H9 (cell line): ENCODE measurements at regions not wholly inside any gene's neighbourhood (a gene's known extent, or its start where the extent isn't known, plus 50 kb on each side); places are given as distances from the start of the nearest gene placed in this dataset.

Experiments used
- DNase-seq: peaks from one replicate; pipeline ENCODE4 v3.0.0-alpha.2; 2017
- H2AFZ ChIP-seq: one replicate; pipeline ENCODE4 v1.6.1; 2013; ENCODE audit warnings: mild to moderate bottlenecking, low read length, control low read depth, moderate library complexity
- H2AK5ac ChIP-seq: 2 replicates; pipeline ENCODE4 v1.6.1; 2013; ENCODE audit warnings: low read length, control low read depth, mixed read lengths; ENCODE audit not compliant: insufficient read length
- H2BK120ac ChIP-seq: one replicate; pipeline ENCODE4 v1.6.1; 2013; ENCODE audit warnings: low read depth, mild to moderate bottlenecking, low read length, control low read depth, inconsistent platforms; ENCODE audit not compliant: poor library complexity, severe bottlenecking
- H2BK12ac ChIP-seq: 2 replicates; pipeline ENCODE4 v1.6.1; 2013; ENCODE audit warnings: low read length, control low read depth, mixed read lengths, low read depth; ENCODE audit not compliant: insufficient read length
- H2BK15ac ChIP-seq: 2 replicates; pipeline ENCODE4 v1.6.1; 2013; ENCODE audit warnings: low read depth, low read length, control low read depth
- H2BK20ac ChIP-seq: one replicate; pipeline ENCODE4 v1.6.1; 2013; ENCODE audit warnings: low read depth, mild to moderate bottlenecking, low read length, control low read depth, inconsistent platforms; ENCODE audit not compliant: poor library complexity, severe bottlenecking
- H2BK5ac ChIP-seq: 2 replicates; pipeline ENCODE4 v1.6.1; 2013; ENCODE audit warnings: low read length, control low read depth, mixed read lengths; ENCODE audit not compliant: insufficient read length
- H3K14ac ChIP-seq: 2 replicates; pipeline ENCODE4 v1.6.1; 2013; ENCODE audit warnings: low read length, control low read depth; ENCODE audit not compliant: insufficient read depth
- H3K18ac ChIP-seq: 2 replicates; pipeline ENCODE4 v1.6.1; 2013; ENCODE audit warnings: low read depth, mild to moderate bottlenecking, mixed read lengths, low read length, control low read depth; ENCODE audit not compliant: insufficient read length
- H3K23ac ChIP-seq: 2 replicates; pipeline ENCODE4 v1.6.1; 2013; ENCODE audit warnings: low read length, control low read depth, mixed read lengths, low read depth; ENCODE audit not compliant: insufficient read length
- H3K23me2 ChIP-seq: 2 replicates; pipeline ENCODE4 v1.6.1; 2013; ENCODE audit warnings: low read depth, mild to moderate bottlenecking, mixed read lengths, low read length, control low read depth; ENCODE audit not compliant: insufficient read length, poor library complexity, severe bottlenecking
- H3K27ac ChIP-seq: 2 replicates; pipeline ENCODE4 v1.5.1; 2013; ENCODE audit warnings: low read length, control low read depth, mixed read lengths, low read depth; ENCODE audit not compliant: insufficient read length
- H3K27me3 ChIP-seq: 2 replicates; pipeline ENCODE4 v1.6.1; 2013; ENCODE audit warnings: low read length, control low read depth, inconsistent platforms; ENCODE audit not compliant: insufficient read depth
- H3K4ac ChIP-seq: 2 replicates; pipeline ENCODE4 v1.6.1; 2013; ENCODE audit warnings: low read depth, mild to moderate bottlenecking, control low read depth, inconsistent platforms, low read length, moderate library complexity
- H3K4me1 ChIP-seq: 2 replicates; pipeline ENCODE4 v1.6.1; 2013; ENCODE audit warnings: low read length, control low read depth, inconsistent platforms; ENCODE audit not compliant: insufficient read depth
- H3K4me2 ChIP-seq: 2 replicates; pipeline ENCODE4 v1.6.1; 2013; ENCODE audit warnings: low read length, control low read depth, mixed read lengths; ENCODE audit not compliant: insufficient read length, insufficient read depth
- H3K56ac ChIP-seq: 2 replicates; pipeline ENCODE4 v1.6.1; 2013; ENCODE audit warnings: low read depth, mild to moderate bottlenecking, mixed read lengths, low read length, control low read depth; ENCODE audit not compliant: insufficient read length
- H3K79me1 ChIP-seq: 2 replicates; pipeline ENCODE4 v1.6.1; 2013; ENCODE audit warnings: low read depth, mild to moderate bottlenecking, moderate library complexity, low read length, control low read depth, inconsistent platforms; ENCODE audit not compliant: insufficient read depth, poor library complexity, severe bottlenecking
- H3K79me2 ChIP-seq: 2 replicates; pipeline ENCODE4 v1.6.1; 2013; ENCODE audit warnings: low read length, control low read depth, inconsistent platforms; ENCODE audit not compliant: insufficient read depth
- H3K9ac ChIP-seq: 2 replicates; pipeline ENCODE4 v1.6.1; 2013; ENCODE audit warnings: low read length, control low read depth, mixed read lengths; ENCODE audit not compliant: insufficient read length; ENCODE audit errors: extremely low read depth
- H3K9me3 ChIP-seq: one replicate; pipeline ENCODE4 v1.6.1; 2013; ENCODE audit warnings: low read depth, low read length, inconsistent platforms; ENCODE audit not compliant: control insufficient read depth
- H3T11ph ChIP-seq: one replicate; pipeline ENCODE4 v1.6.1; 2013; ENCODE audit warnings: mild to moderate bottlenecking, low read length, control low read depth, inconsistent platforms
- H4K20me1 ChIP-seq: one replicate; pipeline ENCODE4 v1.6.1; 2013; ENCODE audit not compliant: control insufficient read depth, insufficient read length, insufficient read depth
- H4K5ac ChIP-seq: 2 replicates; pipeline ENCODE4 v1.6.1; 2013; ENCODE audit warnings: low read depth, mild to moderate bottlenecking, mixed read lengths, low read length, control low read depth; ENCODE audit not compliant: insufficient read length
- H4K8ac ChIP-seq: replicated peaks from 2 replicates; pipeline ENCODE4 v1.6.1; 2013; ENCODE audit warnings: low read length, control low read depth, mixed read lengths, low read depth; ENCODE audit not compliant: insufficient read length
- H4K91ac ChIP-seq: 2 replicates; pipeline ENCODE4 v1.6.1; 2013; ENCODE audit warnings: low read depth, mild to moderate bottlenecking, moderate library complexity, mixed read lengths, low read length, control low read depth; ENCODE audit not compliant: insufficient read length
- H3K27ac Mint-ChIP-seq, 3 experiments: 2 replicates in 2 of 3; 3 replicates in 1 of 3; pipeline ENCODE4 v1.8.0; 2020 to 2021; ENCODE audit warnings: mixed read lengths in 3 of 3, mild to moderate bottlenecking in 1 of 3, moderate library complexity in 1 of 3
- H3K27me3 Mint-ChIP-seq: 2 replicates; pipeline ENCODE4 v1.8.0; 2021; ENCODE audit warnings: low read depth, mild to moderate bottlenecking, moderate library complexity, mixed read lengths
- H3K36me3 Mint-ChIP-seq, 3 experiments: 2 replicates in 2 of 3; 3 replicates in 1 of 3; pipeline ENCODE4 v1.8.0; 2020 to 2021; ENCODE audit warnings: low read depth in 3 of 3, mixed read lengths in 3 of 3; ENCODE audit not compliant: insufficient read depth in 1 of 3
- H3K4me1 Mint-ChIP-seq, 2 experiments: 2 replicates each; pipeline ENCODE4 v1.8.0; 2020; ENCODE audit warnings: mixed read lengths in 2 of 2
- H3K4me3 Mint-ChIP-seq, 2 experiments: 2 replicates in 1 of 2; 3 replicates in 1 of 2; pipeline ENCODE4 v1.8.0; 2020 to 2021; ENCODE audit warnings: mild to moderate bottlenecking in 2 of 2, mixed read lengths in 2 of 2, moderate library complexity in 1 of 2
- H3K9me3 Mint-ChIP-seq, 2 experiments: 2 replicates in 1 of 2; 3 replicates in 1 of 2; pipeline ENCODE4 v1.8.0; 2020; ENCODE audit warnings: mild to moderate bottlenecking in 2 of 2, mixed read lengths in 2 of 2, moderate library complexity in 1 of 2
- CTCF ChIP-seq: fragments of 200-600 bp; sonication (generic); conservative IDR thresholded peaks from 3 replicates; pipeline ENCODE4 v1.8.0; 2021; ENCODE audit warnings: antibody characterized with exemption, mild to moderate bottlenecking

- Mint-ChIP-seq H3K4me3 (no peak overlapping the region), H3K27ac (no peak overlapping the region), H3K27me3 (no peaks in the 10 kb centered on the region; the same call in 1 of the 2 replicates), H3K4me1 (peaks cover 3 to 4% of the 10 kb centered on the region in 2 experiments; a peak in 1 of 4 replicates), H3K9me3 (no peaks in the 10 kb centered on the region), H3K36me3 (no peaks in the 10 kb centered on the region)
- Histone ChIP-seq H4K91ac (no peak overlapping the region), H3K27me3 (no peaks in the 10 kb centered on the region), H3K9ac (no peak overlapping the region), H3K14ac (no peak overlapping the region), H2AK5ac (no peak overlapping the region), H3T11ph (no peak overlapping the region), H2BK15ac (no peak overlapping the region), H3K79me1 (no peaks in the 10 kb centered on the region), H3K23me2 (no peaks in the 10 kb centered on the region), H3K4me1 (no peaks in the 10 kb centered on the region), H2BK20ac (no peak overlapping the region), H3K27ac (no peak overlapping the region), H2AFZ (no peak overlapping the region), H3K9me3 (no peaks in the 10 kb centered on the region), H2BK5ac (no peak overlapping the region), H3K18ac (no peak overlapping the region), H2BK120ac (no peak overlapping the region), H3K4ac (no peak overlapping the region), H3K79me2 (no peaks in the 10 kb centered on the region), H2BK12ac (no peak overlapping the region), H3K23ac (no peak overlapping the region), H4K5ac (no peak overlapping the region), H4K8ac (no peak overlapping the region), H4K20me1 (no peaks in the 10 kb centered on the region), H3K4me2 (no peak overlapping the region), H3K56ac (no peak overlapping the region)
- no peak for DNase-seq
- TF ChIP-seq CTCF, result no peak
Measured at GRCh38 chr5:155134130-155134529, 120.6 kb downstream of the KIF4B start.
